GM23338 (cell line): ENCODE measurements at regions not wholly inside any gene's neighbourhood (a gene's known extent, or its start where the extent isn't known, plus 50 kb on each side); places are given as distances from the start of the nearest gene placed in this dataset.

Experiments used
- ATAC-seq: fragments of 200-7000 bp; cut with Tn5 transposase; 3 replicates; pipeline ENCODE4 v1.9.1; 2020
- DNase-seq: peaks from one replicate; pipeline ENCODE4 v3.0.0-alpha.2; 2015; ENCODE audit warnings: low spot score
- H2AFZ ChIP-seq: fragments of 200-600 bp; sonication (generic); 2 replicates; pipeline ENCODE4 v1.8.0; 2016; ENCODE audit warnings: antibody characterized with exemption, mild to moderate bottlenecking, moderate library complexity
- H3F3A ChIP-seq: fragments of 200-600 bp; sonication (generic); replicated peaks from 2 replicates; pipeline ENCODE4 v1.8.0; 2017; ENCODE audit warnings: antibody characterized with exemption, mixed run types, low read depth
- H3K27ac ChIP-seq: fragments of 200-600 bp; sonication (generic); 2 replicates; pipeline ENCODE4 v1.6.1; 2016; ENCODE audit warnings: low read depth
- H3K27me3 ChIP-seq: fragments of 200-600 bp; sonication (generic); 2 replicates; pipeline ENCODE4 v1.8.0; 2016; ENCODE audit warnings: mild to moderate bottlenecking, mixed run types, moderate library complexity; ENCODE audit not compliant: insufficient read depth
- H3K36me3 ChIP-seq: fragments of 200-600 bp; sonication (generic); 2 replicates; pipeline ENCODE4 v1.8.0; 2016; ENCODE audit warnings: mild to moderate bottlenecking; ENCODE audit not compliant: insufficient read depth
- H3K4me1 ChIP-seq: fragments of 200-600 bp; sonication (generic); 2 replicates; pipeline ENCODE4 v1.8.0; 2016; ENCODE audit warnings: mild to moderate bottlenecking, moderate library complexity; ENCODE audit not compliant: insufficient read depth
- H3K4me2 ChIP-seq: fragments of 200-600 bp; sonication (generic); 2 replicates; pipeline ENCODE4 v1.7.1; 2017; ENCODE audit warnings: mixed run types
- H3K4me3 ChIP-seq: fragments of 200-600 bp; sonication (generic); 2 replicates; pipeline ENCODE4 v1.6.1; 2016; ENCODE audit warnings: mixed run types
- H3K79me2 ChIP-seq: fragments of 200-600 bp; sonication (generic); replicated peaks from 2 replicates; pipeline ENCODE4 v1.8.0; 2017; ENCODE audit warnings: mild to moderate bottlenecking; ENCODE audit not compliant: insufficient read depth
- H3K9me2 ChIP-seq: fragments of 200-600 bp; sonication (generic); 2 replicates; pipeline ENCODE4 v1.8.0; 2017; ENCODE audit not compliant: insufficient read depth
- H4K20me1 ChIP-seq: fragments of 200-600 bp; sonication (generic); replicated peaks from 2 replicates; pipeline ENCODE4 v1.8.0; 2017; ENCODE audit warnings: mild to moderate bottlenecking; ENCODE audit not compliant: insufficient read depth
- H3K27ac Mint-ChIP-seq: 2 replicates; pipeline ENCODE4 v1.8.0; 2020; ENCODE audit warnings: inconsistent platforms, mild to moderate bottlenecking, moderate library complexity, mixed read lengths
- H3K27me3 Mint-ChIP-seq: 3 replicates; pipeline ENCODE4 v1.8.0; 2022; ENCODE audit warnings: low read depth, mild to moderate bottlenecking, moderate library complexity, mixed read lengths, inconsistent platforms; ENCODE audit not compliant: insufficient read depth, poor library complexity
- H3K36me3 Mint-ChIP-seq: 3 replicates; pipeline ENCODE4 v1.8.0; 2021; ENCODE audit warnings: low read depth, mild to moderate bottlenecking, inconsistent platforms, moderate library complexity, mixed read lengths
- H3K4me1 Mint-ChIP-seq: 3 replicates; pipeline ENCODE4 v1.8.0; 2020; ENCODE audit warnings: mild to moderate bottlenecking, inconsistent platforms, mixed read lengths
- H3K4me3 Mint-ChIP-seq: 3 replicates; pipeline ENCODE4 v1.8.0; 2021; ENCODE audit warnings: moderate library complexity, mild to moderate bottlenecking, inconsistent platforms, mixed read lengths
- H3K9me3 Mint-ChIP-seq: 3 replicates; pipeline ENCODE4 v1.8.0; 2020; ENCODE audit warnings: moderate library complexity, mild to moderate bottlenecking, inconsistent platforms, mixed read lengths
- CREB1 ChIP-seq: fragments of 250-450 bp; sonication (Bioruptor Pico); IDR thresholded peaks from 2 replicates; pipeline ENCODE4 v1.5.0; 2020; ENCODE audit warnings: low read depth, mild to moderate bottlenecking, moderate library complexity
- EZH2 ChIP-seq: fragments of 200-600 bp; sonication (generic); IDR thresholded peaks from one replicate; pipeline ENCODE4 v1.8.0; 2017; ENCODE audit warnings: antibody characterized with exemption, mild to moderate bottlenecking, low read depth; ENCODE audit not compliant: unreplicated experiment
- JUNB ChIP-seq: IDR thresholded peaks from one replicate; pipeline ENCODE4 v1.6.1; 2016; ENCODE audit warnings: antibody characterized with exemption; ENCODE audit not compliant: unreplicated experiment
- NANOG ChIP-seq: IDR thresholded peaks from 2 replicates; pipeline ENCODE4 v1.6.1; 2016; ENCODE audit warnings: antibody characterized with exemption, borderline replicate concordance
- REST ChIP-seq: IDR thresholded peaks from one replicate; pipeline ENCODE4 v1.6.1; 2018; ENCODE audit warnings: antibody characterized with exemption; ENCODE audit not compliant: unreplicated experiment
- ZNF331 ChIP-seq: fragments of 250-450 bp; sonication (Bioruptor Pico); IDR thresholded peaks from 2 replicates; pipeline ENCODE4 v1.5.0; 2020; ENCODE audit warnings: low read depth, mild to moderate bottlenecking, moderate library complexity
- TF ChIP-seq, protein P1 (sequence below): fragments of 250-450 bp; sonication (Bioruptor Pico); IDR thresholded peaks from 2 replicates; pipeline ENCODE4 v1.5.0; 2020; ENCODE audit warnings: mild to moderate bottlenecking, moderate library complexity
- TF ChIP-seq, protein P2 (sequence below): IDR thresholded peaks from 2 replicates; pipeline ENCODE4 v1.6.1; 2016; ENCODE audit warnings: antibody characterized with exemption

GRCh38 chr9:86557063-86557766 lies 203.0 kb upstream of the TUT7 start (continued):
- TF ChIP-seq, protein P1, sequence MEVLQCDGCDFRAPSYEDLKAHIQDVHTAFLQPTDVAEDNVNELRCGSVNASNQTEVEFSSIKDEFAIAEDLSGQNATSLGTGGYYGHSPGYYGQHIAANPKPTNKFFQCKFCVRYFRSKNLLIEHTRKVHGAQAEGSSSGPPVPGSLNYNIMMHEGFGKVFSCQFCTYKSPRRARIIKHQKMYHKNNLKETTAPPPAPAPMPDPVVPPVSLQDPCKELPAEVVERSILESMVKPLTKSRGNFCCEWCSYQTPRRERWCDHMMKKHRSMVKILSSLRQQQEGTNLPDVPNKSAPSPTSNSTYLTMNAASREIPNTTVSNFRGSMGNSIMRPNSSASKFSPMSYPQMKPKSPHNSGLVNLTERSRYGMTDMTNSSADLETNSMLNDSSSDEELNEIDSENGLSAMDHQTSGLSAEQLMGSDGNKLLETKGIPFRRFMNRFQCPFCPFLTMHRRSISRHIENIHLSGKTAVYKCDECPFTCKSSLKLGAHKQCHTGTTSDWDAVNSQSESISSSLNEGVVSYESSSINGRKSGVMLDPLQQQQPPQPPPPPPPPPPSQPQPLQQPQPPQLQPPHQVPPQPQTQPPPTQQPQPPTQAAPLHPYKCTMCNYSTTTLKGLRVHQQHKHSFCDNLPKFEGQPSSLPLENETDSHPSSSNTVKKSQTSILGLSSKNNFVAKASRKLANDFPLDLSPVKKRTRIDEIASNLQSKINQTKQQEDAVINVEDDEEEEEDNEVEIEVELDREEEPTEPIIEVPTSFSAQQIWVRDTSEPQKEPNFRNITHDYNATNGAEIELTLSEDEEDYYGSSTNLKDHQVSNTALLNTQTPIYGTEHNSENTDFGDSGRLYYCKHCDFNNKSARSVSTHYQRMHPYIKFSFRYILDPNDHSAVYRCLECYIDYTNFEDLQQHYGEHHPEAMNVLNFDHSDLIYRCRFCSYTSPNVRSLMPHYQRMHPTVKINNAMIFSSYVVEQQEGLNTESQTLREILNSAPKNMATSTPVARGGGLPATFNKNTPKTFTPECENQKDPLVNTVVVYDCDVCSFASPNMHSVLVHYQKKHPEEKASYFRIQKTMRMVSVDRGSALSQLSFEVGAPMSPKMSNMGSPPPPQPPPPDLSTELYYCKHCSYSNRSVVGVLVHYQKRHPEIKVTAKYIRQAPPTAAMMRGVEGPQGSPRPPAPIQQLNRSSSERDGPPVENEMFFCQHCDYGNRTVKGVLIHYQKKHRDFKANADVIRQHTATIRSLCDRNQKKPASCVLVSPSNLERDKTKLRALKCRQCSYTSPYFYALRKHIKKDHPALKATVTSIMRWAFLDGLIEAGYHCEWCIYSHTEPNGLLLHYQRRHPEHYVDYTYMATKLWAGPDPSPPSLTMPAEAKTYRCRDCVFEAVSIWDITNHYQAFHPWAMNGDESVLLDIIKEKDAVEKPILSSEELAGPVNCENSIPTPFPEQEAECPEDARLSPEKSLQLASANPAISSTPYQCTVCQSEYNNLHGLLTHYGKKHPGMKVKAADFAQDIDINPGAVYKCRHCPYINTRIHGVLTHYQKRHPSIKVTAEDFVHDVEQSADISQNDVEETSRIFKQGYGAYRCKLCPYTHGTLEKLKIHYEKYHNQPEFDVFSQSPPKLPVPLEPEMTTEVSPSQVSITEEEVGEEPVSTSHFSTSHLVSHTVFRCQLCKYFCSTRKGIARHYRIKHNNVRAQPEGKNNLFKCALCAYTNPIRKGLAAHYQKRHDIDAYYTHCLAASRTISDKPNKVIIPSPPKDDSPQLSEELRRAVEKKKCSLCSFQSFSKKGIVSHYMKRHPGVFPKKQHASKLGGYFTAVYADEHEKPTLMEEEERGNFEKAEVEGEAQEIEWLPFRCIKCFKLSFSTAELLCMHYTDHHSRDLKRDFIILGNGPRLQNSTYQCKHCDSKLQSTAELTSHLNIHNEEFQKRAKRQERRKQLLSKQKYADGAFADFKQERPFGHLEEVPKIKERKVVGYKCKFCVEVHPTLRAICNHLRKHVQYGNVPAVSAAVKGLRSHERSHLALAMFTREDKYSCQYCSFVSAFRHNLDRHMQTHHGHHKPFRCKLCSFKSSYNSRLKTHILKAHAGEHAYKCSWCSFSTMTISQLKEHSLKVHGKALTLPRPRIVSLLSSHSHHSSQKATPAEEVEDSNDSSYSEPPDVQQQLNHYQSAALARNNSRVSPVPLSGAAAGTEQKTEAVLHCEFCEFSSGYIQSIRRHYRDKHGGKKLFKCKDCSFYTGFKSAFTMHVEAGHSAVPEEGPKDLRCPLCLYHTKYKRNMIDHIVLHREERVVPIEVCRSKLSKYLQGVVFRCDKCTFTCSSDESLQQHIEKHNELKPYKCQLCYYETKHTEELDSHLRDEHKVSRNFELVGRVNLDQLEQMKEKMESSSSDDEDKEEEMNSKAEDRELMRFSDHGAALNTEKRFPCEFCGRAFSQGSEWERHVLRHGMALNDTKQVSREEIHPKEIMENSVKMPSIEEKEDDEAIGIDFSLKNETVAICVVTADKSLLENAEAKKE, result no peak
- TF ChIP-seq NANOG, result no peak
- no peak for TF ChIP-seq JUNB
- TF ChIP-seq, protein P2, sequence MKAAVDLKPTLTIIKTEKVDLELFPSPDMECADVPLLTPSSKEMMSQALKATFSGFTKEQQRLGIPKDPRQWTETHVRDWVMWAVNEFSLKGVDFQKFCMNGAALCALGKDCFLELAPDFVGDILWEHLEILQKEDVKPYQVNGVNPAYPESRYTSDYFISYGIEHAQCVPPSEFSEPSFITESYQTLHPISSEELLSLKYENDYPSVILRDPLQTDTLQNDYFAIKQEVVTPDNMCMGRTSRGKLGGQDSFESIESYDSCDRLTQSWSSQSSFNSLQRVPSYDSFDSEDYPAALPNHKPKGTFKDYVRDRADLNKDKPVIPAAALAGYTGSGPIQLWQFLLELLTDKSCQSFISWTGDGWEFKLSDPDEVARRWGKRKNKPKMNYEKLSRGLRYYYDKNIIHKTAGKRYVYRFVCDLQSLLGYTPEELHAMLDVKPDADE, result no peak

DNA sequence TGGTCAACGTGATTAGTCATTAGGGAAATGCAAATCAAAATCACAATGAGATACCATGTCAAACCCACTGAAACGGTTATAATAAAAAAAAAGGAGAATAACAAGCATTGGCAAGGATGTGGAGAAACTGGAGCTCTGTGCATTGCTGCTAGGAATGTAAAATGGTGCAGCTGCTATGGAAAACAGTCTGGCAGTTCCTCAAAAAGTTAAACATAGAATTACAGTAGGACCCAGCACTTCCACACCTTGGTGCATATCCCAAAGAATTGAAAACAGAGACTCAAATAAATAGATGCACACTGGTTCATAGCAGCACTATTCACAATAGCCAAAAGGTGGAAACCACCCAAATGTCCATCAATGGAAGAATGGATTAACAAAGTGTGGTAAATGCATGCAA lies 201.5 kb upstream of the TUT7 start:
- H3F3A ChIP-seq, result no peaks in the 10 kb centered on the region
- no peak overlapping the region for H3K4me3 ChIP-seq
- ATAC-seq, result no peak
- no peak for DNase-seq
- H3K36me3 ChIP-seq, result no peaks in the 10 kb centered on the region
- H3K4me1 ChIP-seq, result 0 out of 2 replicates have a peak, but pooled peaks cover 3% of the 10 kb centered on the region
- H2AFZ ChIP-seq, result no peak overlapping the region
- no peaks in the 10 kb centered on the region for H3K79me2 ChIP-seq
- H3K27ac ChIP-seq, result no peak overlapping the region
- no peak overlapping the region for H3K4me2 ChIP-seq
- Mint-ChIP-seq H3K4me3 (no peak overlapping the region), H3K4me1 (peaks cover 4% of the 10 kb centered on the region; the same call in 2 of the 3 replicates), H3K9me3 (no peaks in the 10 kb centered on the region), H3K36me3 (no peaks in the 10 kb centered on the region), H3K27ac (no peak overlapping the region), H3K27me3 (peaks cover 2% of the 10 kb centered on the region)
- no peaks in the 10 kb centered on the region for H4K20me1 ChIP-seq
- H3K9me2 ChIP-seq, result 0 out of 2 replicates have a peak, but pooled peaks cover 6% of the 10 kb centered on the region
- H3K27me3 ChIP-seq, result no peaks in the 10 kb centered on the region
- TF ChIP-seq REST (no peak), ZNF331 (CRISPR knock-in tag) (no peak), CREB1 (no peak), JUNB (no peak), EZH2 (no peak)
